D721Med (cell line): ENCODE measurements at regions not wholly inside any gene's neighbourhood (a gene's known extent, or its start where the extent isn't known, plus 50 kb on each side); places are given as distances from the start of the nearest gene placed in this dataset.

ENCODE experiments used
- DNase-seq: peaks from one replicate; pipeline ENCODE4 v3.0.0; 2011; ENCODE audit warnings: low spot score; ENCODE audit not compliant: insufficient read length
- FAIRE-seq: peaks from 2 replicates; lab custom pipeline; 2011; peaks lifted over from hg19 to GRCh38; lab: Jason Lieb, UNC
- TF ChIP-seq, protein P1 (sequence below): IDR thresholded peaks from 2 replicates; pipeline ENCODE4 v1.5.1; 2012; ENCODE audit warnings: mild to moderate bottlenecking, control low read depth; ENCODE audit not compliant: insufficient read depth; ENCODE audit errors: missing control alignments

DNA sequence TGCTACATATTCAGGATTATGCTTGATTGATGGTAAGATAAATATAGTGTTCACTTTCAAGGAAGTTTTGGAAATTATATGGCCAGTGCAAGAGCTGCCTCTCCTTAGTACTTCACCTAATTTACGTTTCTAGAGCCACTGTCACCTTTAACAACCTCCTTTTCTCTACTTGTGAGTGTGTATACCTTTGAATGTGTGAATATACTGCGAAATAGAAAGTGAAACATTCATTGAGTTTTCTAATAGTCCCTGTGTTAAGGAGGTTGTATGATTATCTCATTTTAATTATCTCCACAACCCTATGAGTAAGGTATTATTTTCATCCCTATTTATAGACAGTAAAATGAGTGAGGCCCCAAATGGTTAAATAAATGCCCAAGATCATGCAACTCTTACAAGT lies 1050.5 kb downstream of the XPNPEP1 start:
- FAIRE-seq (no peak), DNase-seq (no peak)
- TF ChIP-seq, protein P1, sequence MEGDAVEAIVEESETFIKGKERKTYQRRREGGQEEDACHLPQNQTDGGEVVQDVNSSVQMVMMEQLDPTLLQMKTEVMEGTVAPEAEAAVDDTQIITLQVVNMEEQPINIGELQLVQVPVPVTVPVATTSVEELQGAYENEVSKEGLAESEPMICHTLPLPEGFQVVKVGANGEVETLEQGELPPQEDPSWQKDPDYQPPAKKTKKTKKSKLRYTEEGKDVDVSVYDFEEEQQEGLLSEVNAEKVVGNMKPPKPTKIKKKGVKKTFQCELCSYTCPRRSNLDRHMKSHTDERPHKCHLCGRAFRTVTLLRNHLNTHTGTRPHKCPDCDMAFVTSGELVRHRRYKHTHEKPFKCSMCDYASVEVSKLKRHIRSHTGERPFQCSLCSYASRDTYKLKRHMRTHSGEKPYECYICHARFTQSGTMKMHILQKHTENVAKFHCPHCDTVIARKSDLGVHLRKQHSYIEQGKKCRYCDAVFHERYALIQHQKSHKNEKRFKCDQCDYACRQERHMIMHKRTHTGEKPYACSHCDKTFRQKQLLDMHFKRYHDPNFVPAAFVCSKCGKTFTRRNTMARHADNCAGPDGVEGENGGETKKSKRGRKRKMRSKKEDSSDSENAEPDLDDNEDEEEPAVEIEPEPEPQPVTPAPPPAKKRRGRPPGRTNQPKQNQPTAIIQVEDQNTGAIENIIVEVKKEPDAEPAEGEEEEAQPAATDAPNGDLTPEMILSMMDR = no peak

GRCh38 chr10:108868881-108869280 lies 1054.4 kb downstream of the XPNPEP1 start:
- TF ChIP-seq, protein P1 = no peak
- FAIRE-seq = no peak

DNA sequence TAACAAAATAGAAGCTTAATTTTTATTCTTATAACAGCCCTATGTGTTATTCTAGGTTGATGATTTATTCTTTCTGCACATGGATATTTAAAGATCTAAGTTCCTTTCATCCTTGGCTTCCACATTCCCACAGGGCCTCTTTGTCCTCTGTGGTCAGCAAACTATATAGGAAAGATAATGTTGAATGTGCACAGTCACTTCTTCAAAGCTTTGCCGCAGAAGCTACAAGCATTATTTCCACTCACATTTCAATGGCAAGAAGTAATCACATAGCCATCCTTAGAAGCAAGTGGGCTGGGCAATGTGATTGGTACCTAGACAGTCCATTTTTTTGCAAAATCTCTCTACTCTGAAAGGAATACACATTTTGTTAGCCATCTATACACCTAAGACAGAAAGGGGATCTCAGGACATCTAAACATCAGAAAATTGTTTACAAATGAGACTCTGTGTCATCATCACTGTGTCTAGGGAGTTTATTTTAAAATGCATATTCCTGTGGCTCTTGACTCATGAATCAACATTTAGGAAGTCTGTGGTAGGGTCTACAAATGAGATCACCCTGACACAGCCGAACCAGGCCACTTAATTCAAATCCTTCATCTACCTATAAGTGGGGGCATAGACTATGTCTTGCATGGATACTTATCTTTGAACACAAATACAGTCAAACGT lies 1060.5 kb downstream of the XPNPEP1 start:
- FAIRE-seq = no peak
- TF ChIP-seq, protein P1 = no peak
- DNase-seq = no peak

More at GRCh38 chr10:108868881-108869280, 1054.4 kb downstream of the XPNPEP1 start:
- no peak for DNase-seq

GRCh38 chr10:108861181-108861754 lies 1062.0 kb downstream of the XPNPEP1 start:
- no peak for DNase-seq
- FAIRE-seq = no peak
- TF ChIP-seq, protein P1 = no peak

DNA sequence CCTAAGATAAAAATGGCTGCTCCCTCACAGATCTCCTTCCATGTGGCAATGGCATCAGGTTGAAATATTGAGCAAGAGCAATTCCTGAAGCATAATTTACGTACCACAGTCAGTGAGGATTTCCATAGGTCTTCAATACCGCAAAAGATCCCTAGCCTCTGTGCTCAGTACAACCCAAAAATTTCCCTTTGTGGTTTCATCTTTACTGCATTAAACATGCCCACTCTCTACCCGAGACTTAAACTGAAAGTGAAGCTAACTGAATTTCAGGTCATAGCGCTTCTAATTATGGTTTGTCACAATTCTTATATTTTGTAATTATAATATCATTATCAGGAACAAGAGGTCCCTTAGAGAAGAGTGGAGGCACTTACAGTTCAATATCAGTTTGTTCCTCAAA lies 1071.1 kb downstream of the XPNPEP1 start:
- TF ChIP-seq, protein P1 = no peak
- DNase-seq (no peak), FAIRE-seq (no peak)

GRCh38 chr10:108850138-108850854 lies 1073.0 kb downstream of the XPNPEP1 start:
- TF ChIP-seq, protein P1 = no peak

DNA sequence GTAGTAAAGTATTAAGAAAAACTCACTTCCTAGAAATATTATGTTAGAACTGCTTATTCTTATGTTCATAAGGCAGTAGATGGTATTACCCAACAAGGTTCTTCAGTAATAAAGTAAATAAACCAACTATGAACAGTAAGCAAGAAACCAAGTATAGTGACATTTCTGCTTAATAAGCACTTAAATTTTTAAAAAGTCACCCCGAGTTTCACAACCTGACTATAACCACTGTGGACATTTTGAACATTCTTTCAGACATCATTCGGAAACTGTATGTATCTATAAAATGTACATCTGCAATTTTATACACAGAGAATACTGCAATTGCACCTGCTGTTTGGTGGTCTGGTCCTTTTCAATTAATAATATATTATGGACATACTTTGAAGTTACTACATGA lies 1073.6 kb downstream of the XPNPEP1 start:
- DNase-seq (no peak), FAIRE-seq (no peak)
- TF ChIP-seq, protein P1 = no peak

More at GRCh38 chr10:108850138-108850854, 1073.0 kb downstream of the XPNPEP1 start:
- no peak for DNase-seq
- no peak for FAIRE-seq
